Gastroesophageal sphincter (tissue), 4 donors: ENCODE measurements at regions not wholly inside any gene's neighbourhood (a gene's known extent, or its start where the extent isn't known, plus 50 kb on each side); places are given as distances from the start of the nearest gene placed in this dataset.
A peak's percentile ranks its signal among the peaks of the same experiment; 100 is the strongest.

Experiments used
- ATAC-seq: fragments of 150-250 bp; one replicate; pipeline ENCODE4 v1.9.1; 2016; ENCODE audit warnings: mild to moderate bottlenecking, moderate library complexity
- H3K27ac ChIP-seq, 4 donors: fragments of 200-600 bp; sonication (generic) in 3 of 4; 1 replicate in 3 of 4; 2 replicates in 1 of 4; pipeline ENCODE4 v1.5.1; 2016 to 2019
- H3K27me3 ChIP-seq: fragments of 200-600 bp; sonication (generic); one replicate; pipeline ENCODE4 v1.5.1; 2019
- H3K36me3 ChIP-seq, 2 donors: fragments of 200-600 bp; sonication (generic); one replicate each; pipeline ENCODE4 v1.5.1; 2019; ENCODE audit warnings: control low read depth in 1 of 2
- H3K4me1 ChIP-seq, 3 donors: fragments of 200-600 bp; sonication (generic); 1 replicate in 2 of 3; 2 replicates in 1 of 3; pipeline ENCODE4 v1.5.1; 2016 to 2019; ENCODE audit warnings: control low read depth in 2 of 3
- H3K4me3 ChIP-seq, 2 donors: fragments of 200-600 bp; sonication (generic); one replicate each; pipeline ENCODE4 v1.5.1; 2019; ENCODE audit warnings: mild to moderate bottlenecking in 1 of 2, moderate library complexity in 1 of 2
- H3K9me3 ChIP-seq, 3 donors: fragments of 200-600 bp; sonication (generic); one replicate each; pipeline ENCODE4 v1.5.1; 2017 to 2019; ENCODE audit warnings: control low read depth in 2 of 3
- EP300 ChIP-seq: sonication (generic); formaldehyde crosslinking; IDR thresholded peaks from one replicate; pipeline ENCODE4 v1.6.1; 2017; ENCODE audit warnings: antibody characterized with exemption, mild to moderate bottlenecking
- POLR2A ChIP-seq, 2 donors: fragments of 450-650 bp; IDR thresholded peaks; one replicate each; pipeline ENCODE4 v1.6.1; 2017; ENCODE audit warnings: antibody characterized with exemption in 2 of 2, mild to moderate bottlenecking in 2 of 2, moderate library complexity in 1 of 2
- POLR2AphosphoS5 ChIP-seq: sonication (generic); formaldehyde crosslinking; IDR thresholded peaks from one replicate; pipeline ENCODE4 v1.6.1; 2017; ENCODE audit warnings: antibody characterized with exemption
- WGBS, 2 donors: methylation state at CpG; one replicate each; pipeline ENCODE4 v1.1.5; 2018; ENCODE audit warnings: low coverage in 1 of 2; 5-methylcytosine and 5-hydroxymethylcytosine counted together
- TF ChIP-seq, protein P1 (sequence below), 4 experiments: fragments of 200-600 bp in 2 of 4; fragments of 450-650 bp in 2 of 4; sonication (generic) in 1 of 4; IDR thresholded peaks; one replicate each; pipeline ENCODE4 v1.5.1; 2017 to 2019; ENCODE audit warnings: antibody characterized with exemption in 4 of 4, mild to moderate bottlenecking in 2 of 4, moderate library complexity in 2 of 4

DNA sequence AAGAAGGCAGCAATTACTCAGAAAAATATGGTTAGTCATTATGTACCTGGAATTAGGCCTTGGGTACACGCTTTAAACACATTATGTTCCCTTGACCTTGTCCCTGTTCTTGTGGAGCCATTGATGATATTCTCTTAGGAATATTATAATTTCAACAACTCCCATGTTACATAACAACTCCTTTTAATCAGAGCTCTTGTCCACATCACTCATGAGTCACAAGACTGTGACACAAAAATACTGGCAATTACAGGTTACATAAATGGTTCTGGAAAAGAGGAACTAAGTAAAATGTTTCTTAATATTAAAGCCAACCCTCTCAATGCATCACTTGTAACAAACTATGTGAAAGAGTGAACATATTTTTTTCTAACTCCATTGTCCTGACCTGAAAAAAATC is 143.8 kb upstream of the PCLO start:
- H3K36me3 ChIP-seq: no peaks in the 10 kb centered on the region
- TF ChIP-seq EP300: no peak
- no peak for TF ChIP-seq POLR2AphosphoS5
- no peak for TF ChIP-seq POLR2A (IDR thresholded peaks at IDR 0.05)
- TF ChIP-seq, protein P1, sequence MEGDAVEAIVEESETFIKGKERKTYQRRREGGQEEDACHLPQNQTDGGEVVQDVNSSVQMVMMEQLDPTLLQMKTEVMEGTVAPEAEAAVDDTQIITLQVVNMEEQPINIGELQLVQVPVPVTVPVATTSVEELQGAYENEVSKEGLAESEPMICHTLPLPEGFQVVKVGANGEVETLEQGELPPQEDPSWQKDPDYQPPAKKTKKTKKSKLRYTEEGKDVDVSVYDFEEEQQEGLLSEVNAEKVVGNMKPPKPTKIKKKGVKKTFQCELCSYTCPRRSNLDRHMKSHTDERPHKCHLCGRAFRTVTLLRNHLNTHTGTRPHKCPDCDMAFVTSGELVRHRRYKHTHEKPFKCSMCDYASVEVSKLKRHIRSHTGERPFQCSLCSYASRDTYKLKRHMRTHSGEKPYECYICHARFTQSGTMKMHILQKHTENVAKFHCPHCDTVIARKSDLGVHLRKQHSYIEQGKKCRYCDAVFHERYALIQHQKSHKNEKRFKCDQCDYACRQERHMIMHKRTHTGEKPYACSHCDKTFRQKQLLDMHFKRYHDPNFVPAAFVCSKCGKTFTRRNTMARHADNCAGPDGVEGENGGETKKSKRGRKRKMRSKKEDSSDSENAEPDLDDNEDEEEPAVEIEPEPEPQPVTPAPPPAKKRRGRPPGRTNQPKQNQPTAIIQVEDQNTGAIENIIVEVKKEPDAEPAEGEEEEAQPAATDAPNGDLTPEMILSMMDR (IDR thresholded peaks at IDR 0.05): no peak
- H3K4me1 ChIP-seq: no peaks in the 10 kb centered on the region
- no peak overlapping the region for H3K4me3 ChIP-seq
- no peaks in the 10 kb centered on the region for H3K27me3 ChIP-seq
- no peak overlapping the region for H3K27ac ChIP-seq
- H3K9me3 ChIP-seq: no peaks in the 10 kb centered on the region
- 0% methylated on average over 1 of the region's 1 CpG for WGBS, 2 donors
- peak; percentile 61 for ATAC-seq

DNA sequence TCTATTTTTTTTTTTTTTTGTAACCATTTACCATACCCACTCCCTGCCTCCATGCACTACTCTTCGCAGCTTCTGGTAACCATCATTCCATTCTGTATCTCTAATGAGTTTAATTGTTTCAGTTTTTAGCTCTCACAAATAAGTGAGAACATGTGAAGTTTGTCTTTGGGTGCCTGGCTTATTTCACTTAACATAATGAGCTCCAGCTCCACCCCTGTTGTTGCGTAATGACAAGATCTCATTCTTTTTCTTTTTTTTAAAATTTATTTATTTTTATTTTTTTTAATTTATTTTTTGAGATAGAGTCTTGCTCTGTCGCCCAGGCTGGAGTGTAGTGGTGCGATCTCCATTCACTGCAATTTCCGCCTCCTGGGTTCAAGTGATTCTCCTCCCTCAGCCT is 142.3 kb upstream of the PCLO start:
- H3K4me1 ChIP-seq: no peaks in the 10 kb centered on the region
- no peak overlapping the region for H3K4me3 ChIP-seq
- 88 to 92% methylated on average over 2 to 4 of the region's 5 CpGs for WGBS, 2 donors
- H3K9me3 ChIP-seq: no peaks in the 10 kb centered on the region
- TF ChIP-seq POLR2AphosphoS5 (no peak), POLR2A (IDR thresholded peaks at IDR 0.05) (no peak), EP300 (no peak)
- TF ChIP-seq, protein P1 (IDR thresholded peaks at IDR 0.05): no peak
- no peaks in the 10 kb centered on the region for H3K36me3 ChIP-seq
- H3K27me3 ChIP-seq: no peaks in the 10 kb centered on the region
- ATAC-seq: no peak
- no peak overlapping the region for H3K27ac ChIP-seq

DNA sequence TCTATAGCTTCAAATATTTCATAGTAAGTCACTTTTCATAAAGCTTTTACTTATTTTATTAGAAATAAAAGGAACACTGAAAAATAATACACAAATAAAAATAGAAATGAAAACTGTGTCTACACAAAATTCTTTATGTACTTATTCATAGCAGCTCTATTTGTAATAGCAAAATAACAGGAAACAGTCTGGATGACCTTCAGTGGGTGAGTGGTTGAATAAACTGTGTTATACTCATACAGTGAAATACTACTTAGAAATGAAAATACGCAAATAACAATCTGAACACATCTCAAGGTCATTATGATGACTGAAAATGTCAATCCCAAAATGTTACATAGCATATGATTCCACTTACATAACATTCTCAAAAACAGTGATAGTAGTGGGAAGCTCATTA is 138.7 kb upstream of the PCLO start:
- no peaks in the 10 kb centered on the region for H3K27me3 ChIP-seq
- no peaks in the 10 kb centered on the region for H3K4me1 ChIP-seq
- H3K9me3 ChIP-seq: no peaks in the 10 kb centered on the region
- 44 to 60% methylated on average over 1 of the region's 1 CpG for WGBS, 2 donors
- ATAC-seq: no peak
- no peak overlapping the region for H3K27ac ChIP-seq
- H3K4me3 ChIP-seq: no peak overlapping the region
- TF ChIP-seq POLR2A (IDR thresholded peaks at IDR 0.05): no peak
- TF ChIP-seq, protein P1 (IDR thresholded peaks at IDR 0.05): no peak
- no peak for TF ChIP-seq POLR2AphosphoS5
- TF ChIP-seq EP300: no peak
- no peaks in the 10 kb centered on the region for H3K36me3 ChIP-seq

DNA sequence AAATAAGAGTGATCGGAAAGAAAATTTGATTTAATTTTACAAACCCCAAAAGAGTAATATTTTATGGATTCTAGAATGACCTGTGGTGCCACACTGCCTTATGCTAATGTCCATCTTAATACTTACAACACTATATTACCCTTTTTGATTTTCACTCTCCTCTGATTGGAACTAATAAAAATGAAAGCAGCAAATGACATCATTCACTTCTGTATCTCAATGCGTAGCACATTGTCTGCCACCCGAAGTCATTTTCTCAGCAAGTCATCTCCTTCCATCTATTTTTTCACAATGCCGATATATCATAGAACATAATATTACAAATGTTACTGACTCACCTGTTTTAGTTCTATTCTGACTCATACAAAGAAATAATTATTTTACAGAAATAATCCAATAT is 127.5 kb upstream of the PCLO start:
- WGBS, 2 donors: 84 to 88% methylated on average over 4 of the region's 4 CpGs
- H3K27ac ChIP-seq: no peak overlapping the region
- H3K4me1 ChIP-seq: peaks cover 0 to 3% (median 0%) of the 10 kb centered on the region in 3 donors
- H3K27me3 ChIP-seq: no peaks in the 10 kb centered on the region
- H3K36me3 ChIP-seq: no peaks in the 10 kb centered on the region
- no peak for ATAC-seq
- TF ChIP-seq EP300 (no peak), POLR2A (IDR thresholded peaks at IDR 0.05) (no peak), POLR2AphosphoS5 (no peak)
- TF ChIP-seq, protein P1 (IDR thresholded peaks at IDR 0.05): no peak
- no peaks in the 10 kb centered on the region for H3K9me3 ChIP-seq
- no peak overlapping the region for H3K4me3 ChIP-seq

DNA sequence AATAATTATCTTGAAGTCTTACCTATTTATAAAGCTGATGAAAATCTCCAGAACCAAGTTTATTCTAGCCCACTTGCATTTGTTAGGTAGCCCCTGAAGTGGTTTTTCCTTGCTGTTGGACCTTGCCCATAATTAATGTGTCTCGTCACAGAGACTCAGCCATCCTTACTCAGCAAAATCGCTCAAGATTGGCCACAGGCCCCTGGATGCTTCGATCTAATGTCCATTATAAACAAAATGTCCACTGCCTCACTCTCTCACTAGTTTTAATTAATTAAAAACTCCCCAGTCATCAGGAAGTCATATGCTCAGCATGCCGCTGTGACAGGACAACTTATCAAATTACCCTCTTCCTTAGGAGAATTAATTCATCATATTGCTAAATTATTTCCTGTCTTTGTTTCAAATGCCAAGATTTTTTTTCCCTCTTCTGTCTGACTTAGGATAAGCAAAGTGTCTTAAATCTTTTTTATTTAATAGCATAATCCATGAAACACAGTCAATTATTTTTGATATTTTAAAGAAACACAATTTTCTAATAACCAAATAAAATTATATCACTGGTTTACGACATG is 126.8 kb upstream of the PCLO start:
- H3K27ac ChIP-seq: no peak overlapping the region
- H3K36me3 ChIP-seq: no peaks in the 10 kb centered on the region
- WGBS, 2 donors: 31 to 32% methylated on average over 5 of the region's 5 CpGs
- H3K4me3 ChIP-seq: no peak overlapping the region
- TF ChIP-seq, protein P1 (IDR thresholded peaks at IDR 0.05): no peak
- TF ChIP-seq POLR2A (IDR thresholded peaks at IDR 0.05): no peak
- TF ChIP-seq POLR2AphosphoS5: no peak
- no peak for TF ChIP-seq EP300
- H3K4me1 ChIP-seq: peaks cover 0 to 3% (median 0%) of the 10 kb centered on the region in 3 donors
- no peaks in the 10 kb centered on the region for H3K9me3 ChIP-seq
- no peaks in the 10 kb centered on the region for H3K27me3 ChIP-seq
- no peak for ATAC-seq
